ENCODE measurements at regions not wholly inside any gene's neighbourhood (a gene's known extent, or its start where the extent isn't known, plus 50 kb on each side); places are given as distances from the start of the nearest gene placed in this dataset.
"Not testable (repeated sequence)": the region's sequence is repeated elsewhere in the genome, so short reads cannot be mapped to it uniquely, and the experiment has no call there.

GRCh38 chr6:85004361-85004995 lies 240.1 kb upstream of the TBX18 start:
- no peak for DNase-seq

DNA sequence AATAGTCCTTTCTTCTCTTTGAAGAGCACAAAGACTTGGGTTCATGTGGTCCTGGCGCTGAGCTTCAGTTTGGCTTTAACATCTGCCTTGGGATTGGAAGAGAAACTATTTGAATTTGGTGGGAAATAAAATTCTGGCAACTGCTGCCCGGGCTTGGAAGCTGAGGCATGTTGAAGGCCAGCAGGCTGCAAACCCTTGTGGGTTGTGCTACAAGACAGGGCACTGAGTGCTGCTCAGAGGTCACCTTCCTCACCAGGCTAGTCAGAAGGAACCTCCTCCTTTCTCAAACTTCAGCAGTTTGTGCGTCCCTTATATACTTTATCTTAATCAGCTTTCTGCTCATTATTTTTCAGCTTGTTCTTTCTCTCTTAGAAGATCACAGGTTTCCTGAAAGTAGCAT lies 238.4 kb upstream of the TBX18 start:
- DNase-seq = no peak

DNA sequence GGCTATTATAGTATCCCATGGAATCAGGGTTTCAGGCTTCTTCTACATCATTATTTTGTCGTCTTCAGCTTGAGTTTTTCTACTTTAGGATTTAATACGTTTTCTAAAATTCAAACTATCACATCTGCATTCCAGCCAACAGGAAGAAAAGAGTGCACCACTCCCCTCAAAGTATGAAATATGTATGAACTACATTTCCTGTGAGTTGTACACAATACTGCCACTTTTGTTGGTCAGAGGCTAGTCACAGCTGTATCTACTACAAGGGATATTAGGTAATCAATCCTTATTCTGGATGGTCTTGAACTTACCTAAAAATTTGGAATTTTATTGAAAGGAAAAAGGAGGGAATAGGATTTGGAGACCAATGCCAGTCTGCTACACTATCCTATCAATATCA lies 235.6 kb upstream of the TBX18 start:
- no peak for DNase-seq

DNA sequence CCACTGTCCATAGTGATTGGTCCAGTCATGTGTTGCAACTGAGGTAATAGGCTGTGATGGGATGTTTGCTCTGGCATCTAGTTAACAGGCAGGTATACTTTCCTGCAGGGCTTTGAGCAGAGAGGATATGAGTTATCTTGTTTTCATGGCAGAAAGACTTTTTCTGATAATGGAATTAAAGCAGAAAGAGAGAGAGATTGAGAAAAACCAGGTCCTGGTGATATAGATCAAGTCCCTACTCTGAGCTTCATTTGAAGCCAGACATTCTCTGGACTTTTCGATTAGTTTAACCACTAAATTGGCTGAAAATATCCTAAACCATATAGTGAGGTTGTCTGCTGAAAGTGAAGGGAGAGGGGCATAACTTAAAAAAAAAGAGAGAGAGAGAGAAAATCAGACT lies 233.8 kb upstream of the TBX18 start:
- DNase-seq = no peak

DNA sequence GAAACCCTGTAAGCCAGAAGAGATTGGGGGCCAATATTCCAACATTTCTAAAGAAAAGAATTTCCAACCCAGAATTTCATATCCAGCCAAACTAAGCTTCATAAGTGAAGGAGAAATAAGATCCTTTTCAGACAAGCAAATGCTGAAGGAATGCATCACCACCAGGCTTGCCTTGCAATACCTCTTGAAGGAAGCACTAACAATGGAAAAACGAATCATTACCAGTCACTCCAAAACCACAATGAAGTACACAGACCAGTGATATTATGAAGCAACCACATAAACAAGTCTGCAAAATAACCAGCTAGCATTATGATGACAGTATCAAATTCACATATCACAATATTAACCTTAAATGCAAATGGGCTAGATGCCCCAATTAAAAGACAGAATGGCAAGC lies 224.4 kb upstream of the TBX18 start:
- DNase-seq = not testable (repeated sequence)

DNA sequence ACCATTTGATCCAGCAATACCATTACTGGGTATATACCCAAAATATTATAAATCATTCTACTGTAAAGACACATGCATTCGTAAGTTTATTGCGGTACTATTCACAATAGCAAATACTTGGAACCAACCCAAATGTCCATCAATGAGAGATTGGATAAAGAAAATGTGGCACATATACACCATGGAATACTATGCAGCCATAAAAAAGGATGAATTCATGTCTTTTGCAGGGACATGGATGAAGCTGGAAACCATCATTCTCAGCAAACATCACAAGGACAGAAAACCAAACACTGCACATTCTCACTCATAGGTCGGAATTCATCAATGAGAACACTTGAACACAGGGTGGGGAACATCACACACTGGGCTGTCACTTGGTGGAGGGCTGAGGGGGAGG lies 221.1 kb upstream of the TBX18 start:
- not testable (repeated sequence) for DNase-seq

DNA sequence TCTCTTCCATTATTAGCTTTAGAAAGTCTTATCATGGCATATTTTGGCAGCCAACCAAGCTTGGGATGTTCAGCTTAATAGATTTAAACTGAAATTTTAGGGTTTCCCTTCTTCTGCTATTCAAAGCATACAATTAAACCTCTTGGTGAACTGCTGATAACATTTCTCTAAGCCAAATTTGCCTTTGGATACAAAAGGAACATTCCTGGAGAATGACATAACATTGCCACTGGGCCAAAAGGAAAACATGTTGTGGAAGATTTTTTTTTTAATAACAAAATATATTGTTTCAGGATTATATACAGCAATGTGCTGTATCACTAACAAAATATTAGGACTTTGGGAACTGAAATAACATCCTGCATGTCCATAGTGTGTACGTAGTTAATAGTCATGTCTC lies 215.1 kb upstream of the TBX18 start:
- no peak for DNase-seq

GRCh38 chr6:84977363-84977705 lies 212.9 kb upstream of the TBX18 start:
- DNase-seq = no peak

- no peak for DNase-seq
Observed at GRCh38 chr6:84976526-84977362, 212.3 kb upstream of the TBX18 start.

DNA sequence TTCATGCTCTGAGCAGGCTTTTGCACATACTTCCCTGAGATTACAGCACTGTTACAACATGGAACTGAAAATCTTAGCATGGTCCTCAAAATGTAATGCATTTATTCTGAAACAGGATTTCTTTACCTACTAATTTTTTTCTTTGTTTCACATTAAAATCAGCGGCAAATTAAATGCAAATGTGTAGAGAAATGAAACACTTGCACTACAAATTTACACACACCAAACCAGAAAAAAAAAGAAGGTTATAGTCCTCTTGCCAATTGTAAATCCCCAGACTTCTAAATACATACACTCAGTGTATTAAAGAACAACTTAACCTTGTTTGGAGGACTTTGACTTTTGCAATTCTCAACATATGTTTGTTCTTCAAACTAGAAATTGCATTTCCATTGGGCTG lies 210.9 kb upstream of the TBX18 start:
- DNase-seq = no peak

DNA sequence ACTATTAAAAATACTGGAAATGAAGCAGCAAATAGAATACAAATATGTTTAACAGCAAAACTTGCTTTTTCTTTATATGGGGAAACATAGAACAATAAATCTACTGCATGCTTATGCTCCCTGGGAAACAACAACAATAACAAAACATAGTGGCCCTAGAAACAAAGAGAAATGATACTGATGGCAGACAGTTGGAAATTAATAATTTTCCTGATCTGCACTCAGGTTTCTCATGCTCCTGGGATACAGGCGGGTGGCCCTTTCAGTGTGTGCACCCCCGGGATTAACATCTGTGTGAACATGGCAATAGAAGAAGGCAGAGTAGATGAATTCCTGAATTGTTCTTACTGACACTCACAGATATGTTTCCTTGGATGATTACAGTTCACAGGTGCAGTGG lies 209.2 kb upstream of the TBX18 start:
- DNase-seq = no peak

GRCh38 chr6:84967965-84968364 lies 203.6 kb upstream of the TBX18 start:
- DNase-seq = no peak

GRCh38 chr6:84967389-84967788 lies 203.0 kb upstream of the TBX18 start:
- no peak for DNase-seq

GRCh38 chr6:84953111-84953755 lies 188.8 kb upstream of the TBX18 start:
- DNase-seq = no peak

DNA sequence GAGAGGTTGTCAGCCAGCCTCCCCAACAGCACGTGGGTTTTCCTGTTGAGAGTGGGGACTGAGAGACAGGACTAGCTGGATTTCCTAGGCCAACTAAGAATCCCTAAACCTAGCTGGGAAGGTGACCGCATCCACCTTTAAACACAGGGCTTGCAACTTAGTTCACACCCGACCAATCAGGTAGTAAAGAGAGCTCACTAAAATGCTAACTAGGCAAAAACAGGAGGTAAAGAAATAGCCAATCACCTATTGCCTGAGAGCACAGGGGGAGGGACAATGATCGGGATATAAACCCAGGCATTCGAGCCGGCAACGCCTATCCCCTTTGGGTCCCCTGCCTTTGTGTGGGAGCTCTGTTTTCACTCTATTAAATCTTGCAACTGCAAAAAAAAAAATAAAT lies 180.5 kb upstream of the TBX18 start:
- not testable (repeated sequence) for DNase-seq

GRCh38 chr6:84943905-84944304 lies 179.5 kb upstream of the TBX18 start:
- DNase-seq = no peak

DNA sequence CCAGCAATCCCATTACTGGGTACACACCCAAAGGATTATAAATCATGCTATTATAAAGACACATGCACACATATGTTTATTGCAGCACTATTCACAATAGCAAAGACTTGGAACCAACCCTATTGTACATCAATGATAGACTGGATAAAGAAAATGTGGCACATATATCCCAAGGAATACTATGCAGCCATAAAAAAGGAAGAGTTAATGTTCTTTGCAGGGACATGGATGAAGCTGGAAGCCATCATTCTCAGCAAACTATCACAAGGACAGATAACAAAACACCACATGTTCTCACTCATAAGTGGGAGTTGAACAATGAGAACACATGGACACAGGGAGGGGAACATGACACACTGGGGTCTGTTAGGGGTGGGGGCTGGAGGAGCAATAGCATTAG lies 177.2 kb upstream of the TBX18 start:
- DNase-seq = not testable (repeated sequence)

DNA sequence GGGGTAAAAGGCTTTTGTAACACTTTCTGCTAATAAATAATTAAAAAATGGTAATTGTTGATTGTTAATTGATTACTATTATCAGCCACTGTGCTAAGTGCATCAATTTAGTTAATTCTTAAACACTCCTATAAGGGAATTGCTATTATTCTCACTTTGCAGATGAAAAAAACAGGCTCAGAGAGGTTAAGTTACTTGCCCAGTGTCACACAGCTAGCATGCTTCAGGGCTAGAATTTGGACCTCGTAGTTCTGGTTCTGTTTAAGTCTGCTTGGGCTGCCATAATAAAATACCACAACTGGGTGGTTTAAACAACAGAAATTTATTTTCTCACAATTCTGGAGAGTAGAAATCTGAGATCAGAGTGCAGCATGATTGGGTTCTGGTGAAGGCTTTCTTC lies 164.8 kb upstream of the TBX18 start:
- no peak for DNase-seq

DNA sequence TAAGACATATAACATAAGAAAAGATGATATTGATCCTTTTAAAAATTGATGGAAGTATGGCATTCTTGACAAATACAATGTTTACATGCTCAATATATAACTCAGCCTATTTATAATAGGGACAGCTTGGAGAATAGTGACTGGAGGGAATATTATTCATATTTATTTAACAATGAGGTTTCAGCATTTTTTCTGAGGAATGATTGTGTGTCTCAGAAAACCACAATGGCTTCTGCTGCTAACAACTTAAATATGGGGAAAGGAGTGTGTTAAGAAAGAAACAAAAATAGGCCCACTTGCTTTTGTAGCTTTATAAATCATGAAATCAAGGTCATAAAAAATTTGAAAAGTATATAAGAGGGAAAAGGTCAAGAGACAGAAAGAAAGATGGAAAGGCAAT lies 163.2 kb upstream of the TBX18 start:
- DNase-seq = no peak

- DNase-seq = no peak
Observed at GRCh38 chr6:84926189-84927155, 162.1 kb upstream of the TBX18 start.

DNA sequence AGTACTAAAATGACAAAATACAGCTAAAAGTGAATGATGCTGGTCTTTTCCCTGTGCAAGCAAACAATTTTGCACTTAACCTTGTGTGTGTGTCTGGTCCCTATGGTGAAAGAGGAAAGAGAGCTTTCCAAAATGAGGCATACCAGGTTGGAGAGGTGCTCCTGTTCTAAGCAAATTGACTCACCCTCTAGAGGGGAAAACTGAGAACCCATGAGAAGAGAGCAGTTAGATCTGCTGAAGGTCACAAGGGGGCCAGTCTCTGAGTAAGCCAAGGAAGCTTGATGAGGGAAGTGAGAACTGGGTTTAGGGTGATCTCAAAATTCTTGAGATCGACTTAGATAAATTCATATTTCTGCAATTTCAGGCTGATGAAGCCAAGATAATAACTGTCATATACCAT lies 157.5 kb upstream of the TBX18 start:
- DNase-seq = no peak

- DNase-seq = no peak
Observed at GRCh38 chr6:84920021-84920420, 155.6 kb upstream of the TBX18 start.

DNA sequence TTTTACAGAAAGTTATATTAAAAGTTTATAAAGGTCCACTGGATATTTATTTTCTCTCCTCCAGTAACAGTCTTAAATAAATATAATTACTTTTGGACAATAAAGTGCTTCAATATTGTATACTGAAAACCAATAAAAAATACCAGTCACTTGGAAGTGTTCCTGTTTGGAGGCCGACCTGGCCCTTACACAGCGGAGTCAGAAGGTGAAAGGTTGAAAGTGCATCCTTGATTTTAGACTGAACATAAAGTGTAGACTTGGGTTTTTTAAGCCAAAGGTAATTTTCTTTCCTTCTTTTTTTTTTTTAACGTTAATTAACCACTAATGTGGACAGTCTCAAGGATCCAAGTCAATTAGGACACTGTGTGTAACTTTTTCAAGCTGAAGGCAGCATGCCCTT lies 152.3 kb upstream of the TBX18 start:
- no peak for DNase-seq

Data from NCI-H2081 treated with DMSO at 0.1 percent for 48 hours (cell line).